ENCODE measurements at regions not wholly inside any gene's neighbourhood (a gene's known extent, or its start where the extent isn't known, plus 50 kb on each side); places are given as distances from the start of the nearest gene placed in this dataset.

DNA sequence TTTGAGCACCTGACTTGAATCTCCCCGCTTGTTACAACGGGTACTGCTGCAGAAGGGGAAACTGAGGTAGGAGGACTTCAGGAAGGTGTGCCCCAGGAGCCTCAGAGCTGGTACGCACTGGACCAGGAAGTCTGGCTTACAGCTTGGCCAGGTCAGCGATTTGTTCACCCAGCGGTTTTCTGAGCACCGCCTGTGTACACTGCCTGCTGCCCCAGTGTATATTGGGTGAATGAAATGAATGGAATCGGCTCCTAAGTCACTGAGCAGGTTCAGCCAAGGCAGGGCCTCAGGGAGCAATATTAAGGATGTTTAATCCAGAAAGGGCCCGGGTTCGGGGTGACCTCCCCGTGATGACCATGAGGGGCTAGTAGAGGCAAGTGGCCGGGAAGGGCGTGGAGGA is 164.0 kb upstream of the CIBAR2 start:
- ChIA-PET POLR2A (no interaction called here), CTCF (interaction anchor here (0.6 to 3.8 kb wide), 57 partner anchors 8 to 447 kb away, joined by 3 to 67 read pairs (median 7); partner anchors contain the start of gene GSE1)
- Histone ChIP-seq H3F3A (replicated peaks; ENCODE audit: insufficient read depth) (no peaks in the 10 kb centered on the region), H2AFZ (ENCODE audit: low read depth) (no peak overlapping the region), H3K4me3 (ENCODE audit: low read depth in 2 of 2, low read length in 1 of 2) (no peak overlapping the region), H3K9ac (no peak overlapping the region), H3K9me3 (no peaks in the 10 kb centered on the region), H3K9me2 (no peaks in the 10 kb centered on the region), H3K36me3 (replicated peaks in 1 of 2; ENCODE audit: control insufficient read depth in 1 of 2, insufficient read depth in 2 of 2, low read length in 1 of 2) (no peaks in the 10 kb centered on the region), H4K20me1 (ENCODE audit: insufficient read depth) (peaks cover 15% of the 10 kb centered on the region; the same call in 1 of the 2 replicates), H3K4me1 (ENCODE audit: control insufficient read depth in 1 of 2, insufficient read depth in 2 of 2, low read depth in 1 of 2, low read length in 1 of 2) (peaks cover 0 to 46% of the 10 kb centered on the region in 2 experiments; a peak in 2 of 4 replicates), H3K27me3 (ENCODE audit: insufficient read depth) (no peaks in the 10 kb centered on the region), H3K4me2 (no peak overlapping the region), H3K79me2 (ENCODE audit: insufficient read depth) (no peaks in the 10 kb centered on the region), H3K27ac (ENCODE audit: low read depth in 2 of 2, low read length in 1 of 2) (no peak overlapping the region)
- no peak for DNase-seq
- 82% methylated on average over 12 of the region's 12 CpGs for whole genome bisulfite sequencing (ENCODE audit: low lambda C conversion rate)
- no peak for TF ChIP-seq EZH2phosphoT487 (IDR thresholded peaks at IDR 0.05; ENCODE audit: borderline replicate concordance, low read depth)
- no peak for TF ChIP-seq RFX5 (IDR thresholded peaks at IDR 0.05; ENCODE audit: low read length)
- no peak for TF ChIP-seq MXI1 (IDR thresholded peaks at IDR 0.05; ENCODE audit: low read depth, low read length)
- TF ChIP-seq GABPA (IDR thresholded peaks at IDR 0.05; ENCODE audit: low read depth) = no peak
- TF ChIP-seq NRF1 (IDR thresholded peaks at IDR 0.05; ENCODE audit: low read depth, low read length) = no peak
- no peak for TF ChIP-seq RXRA (IDR thresholded peaks at IDR 0.05; ENCODE audit: borderline replicate concordance, low read depth)
- no peak for TF ChIP-seq TCF12 (IDR thresholded peaks at IDR 0.05)
- no peak for TF ChIP-seq EP300 (IDR thresholded peaks at IDR 0.05; ENCODE audit: borderline replicate concordance in 1 of 2, low read depth in 1 of 2, low read length in 1 of 2)
- TF ChIP-seq GATA2 (CRISPR knock-in tag; IDR thresholded peaks at IDR 0.05) = no peak
- TF ChIP-seq RCOR1 (IDR thresholded peaks at IDR 0.05; ENCODE audit: low read length) = no peak
- no peak for TF ChIP-seq POLR2AphosphoS5 (IDR thresholded peaks at IDR 0.05; ENCODE audit: low read depth, low read length)
- TF ChIP-seq, protein P1, sequence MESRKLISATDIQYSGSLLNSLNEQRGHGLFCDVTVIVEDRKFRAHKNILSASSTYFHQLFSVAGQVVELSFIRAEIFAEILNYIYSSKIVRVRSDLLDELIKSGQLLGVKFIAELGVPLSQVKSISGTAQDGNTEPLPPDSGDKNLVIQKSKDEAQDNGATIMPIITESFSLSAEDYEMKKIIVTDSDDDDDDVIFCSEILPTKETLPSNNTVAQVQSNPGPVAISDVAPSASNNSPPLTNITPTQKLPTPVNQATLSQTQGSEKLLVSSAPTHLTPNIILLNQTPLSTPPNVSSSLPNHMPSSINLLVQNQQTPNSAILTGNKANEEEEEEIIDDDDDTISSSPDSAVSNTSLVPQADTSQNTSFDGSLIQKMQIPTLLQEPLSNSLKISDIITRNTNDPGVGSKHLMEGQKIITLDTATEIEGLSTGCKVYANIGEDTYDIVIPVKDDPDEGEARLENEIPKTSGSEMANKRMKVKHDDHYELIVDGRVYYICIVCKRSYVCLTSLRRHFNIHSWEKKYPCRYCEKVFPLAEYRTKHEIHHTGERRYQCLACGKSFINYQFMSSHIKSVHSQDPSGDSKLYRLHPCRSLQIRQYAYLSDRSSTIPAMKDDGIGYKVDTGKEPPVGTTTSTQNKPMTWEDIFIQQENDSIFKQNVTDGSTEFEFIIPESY (IDR thresholded peaks at IDR 0.05; ENCODE audit: borderline replicate concordance, low read depth) = no peak
- no peak for TF ChIP-seq TEAD4 (IDR thresholded peaks at IDR 0.05; ENCODE audit: borderline replicate concordance, insufficient read depth)
- no peak for TF ChIP-seq SIN3A (IDR thresholded peaks at IDR 0.05; ENCODE audit: borderline replicate concordance, low read depth, low read length)
- TF ChIP-seq CHD2 (IDR thresholded peaks at IDR 0.05; ENCODE audit: low read length, partially characterized antibody) = no peak
- TF ChIP-seq, protein P2, sequence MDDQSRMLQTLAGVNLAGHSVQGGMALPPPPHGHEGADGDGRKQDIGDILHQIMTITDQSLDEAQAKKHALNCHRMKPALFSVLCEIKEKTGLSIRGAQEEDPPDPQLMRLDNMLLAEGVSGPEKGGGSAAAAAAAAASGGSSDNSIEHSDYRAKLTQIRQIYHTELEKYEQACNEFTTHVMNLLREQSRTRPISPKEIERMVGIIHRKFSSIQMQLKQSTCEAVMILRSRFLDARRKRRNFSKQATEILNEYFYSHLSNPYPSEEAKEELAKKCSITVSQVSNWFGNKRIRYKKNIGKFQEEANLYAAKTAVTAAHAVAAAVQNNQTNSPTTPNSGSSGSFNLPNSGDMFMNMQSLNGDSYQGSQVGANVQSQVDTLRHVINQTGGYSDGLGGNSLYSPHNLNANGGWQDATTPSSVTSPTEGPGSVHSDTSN (IDR thresholded peaks at IDR 0.05) = no peak

DNA sequence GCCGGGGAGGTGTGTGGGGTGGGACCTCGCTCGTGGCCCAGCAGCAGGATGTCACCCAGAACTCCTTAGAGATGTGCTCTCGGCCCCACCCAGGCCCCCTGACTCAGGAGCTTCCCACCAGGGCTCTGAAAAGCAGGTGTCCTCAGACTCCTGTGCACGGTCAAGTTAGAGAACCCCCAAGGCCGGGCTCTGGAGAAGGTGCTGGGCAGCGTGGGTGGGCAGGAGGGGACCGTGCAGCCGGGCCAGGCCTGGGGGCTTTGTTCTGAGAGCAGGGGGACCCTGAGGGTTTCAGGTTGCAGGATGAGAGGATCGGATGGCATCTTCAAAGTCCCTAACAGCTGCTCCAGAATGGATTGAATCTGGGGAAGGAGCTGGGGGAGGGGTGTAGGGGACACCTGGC is 164.4 kb upstream of the CIBAR2 start:
- H3K4me3 ChIP-seq (ENCODE audit: low read depth in 2 of 2, low read length in 1 of 2) = no peak overlapping the region
- no peak overlapping the region for H2AFZ ChIP-seq (ENCODE audit: low read depth)
- POLR2A ChIA-PET = no interaction called here
- no peaks in the 10 kb centered on the region for H3K9me3 ChIP-seq
- no peak overlapping the region for H3K4me2 ChIP-seq
- no peaks in the 10 kb centered on the region for H3K9me2 ChIP-seq
- peaks cover 0 to 45% of the 10 kb centered on the region in 2 experiments; a peak in 2 of 4 replicates for H3K4me1 ChIP-seq (ENCODE audit: control insufficient read depth in 1 of 2, insufficient read depth in 2 of 2, low read depth in 1 of 2, low read length in 1 of 2)
- WGBS (ENCODE audit: low lambda C conversion rate) = 92% methylated on average over 8 of the region's 10 CpGs
- no peak overlapping the region; a peak in 1 of 4 replicates for H3K27ac ChIP-seq (ENCODE audit: low read depth in 2 of 2, low read length in 1 of 2)
- no peaks in the 10 kb centered on the region for H3K36me3 ChIP-seq (replicated peaks in 1 of 2; ENCODE audit: control insufficient read depth in 1 of 2, insufficient read depth in 2 of 2, low read length in 1 of 2)
- H3K79me2 ChIP-seq (ENCODE audit: insufficient read depth) = no peaks in the 10 kb centered on the region
- no peak for DNase-seq
- no peaks in the 10 kb centered on the region for H3K27me3 ChIP-seq (ENCODE audit: insufficient read depth)
- CTCF ChIA-PET = interaction anchor here (1.0 to 3.8 kb wide), 26 partner anchors 10 to 340 kb away, joined by 3 to 67 read pairs (median 10); partner anchors contain the start of gene GSE1
- no peaks in the 10 kb centered on the region for H3F3A ChIP-seq (replicated peaks; ENCODE audit: insufficient read depth)
- peaks cover 15% of the 10 kb centered on the region; the same call in 1 of the 2 replicates for H4K20me1 ChIP-seq (ENCODE audit: insufficient read depth)
- H3K9ac ChIP-seq = no peak overlapping the region
- TF ChIP-seq FOSL2 (IDR thresholded peaks at IDR 0.05; ENCODE audit: borderline replicate concordance, low read depth) (no peak), MXI1 (IDR thresholded peaks at IDR 0.05; ENCODE audit: low read depth, low read length) (no peak), JUND (IDR thresholded peaks at IDR 0.05) (no peak), EP300 (IDR thresholded peaks at IDR 0.05; ENCODE audit: borderline replicate concordance in 1 of 2, low read depth in 1 of 2, low read length in 1 of 2) (no peak), RCOR1 (IDR thresholded peaks at IDR 0.05; ENCODE audit: low read length) (no peak), SIN3A (IDR thresholded peaks at IDR 0.05; ENCODE audit: borderline replicate concordance, low read depth, low read length) (no peak)
- TF ChIP-seq, protein P3, sequence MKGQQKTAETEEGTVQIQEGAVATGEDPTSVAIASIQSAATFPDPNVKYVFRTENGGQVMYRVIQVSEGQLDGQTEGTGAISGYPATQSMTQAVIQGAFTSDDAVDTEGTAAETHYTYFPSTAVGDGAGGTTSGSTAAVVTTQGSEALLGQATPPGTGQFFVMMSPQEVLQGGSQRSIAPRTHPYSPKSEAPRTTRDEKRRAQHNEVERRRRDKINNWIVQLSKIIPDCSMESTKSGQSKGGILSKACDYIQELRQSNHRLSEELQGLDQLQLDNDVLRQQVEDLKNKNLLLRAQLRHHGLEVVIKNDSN (IDR thresholded peaks at IDR 0.05; ENCODE audit: borderline replicate concordance, low read depth) = no peak
- TF ChIP-seq, protein P4, sequence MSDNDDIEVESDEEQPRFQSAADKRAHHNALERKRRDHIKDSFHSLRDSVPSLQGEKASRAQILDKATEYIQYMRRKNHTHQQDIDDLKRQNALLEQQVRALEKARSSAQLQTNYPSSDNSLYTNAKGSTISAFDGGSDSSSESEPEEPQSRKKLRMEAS (IDR thresholded peaks at IDR 0.05; ENCODE audit: low read depth) = no peak
- TF ChIP-seq, protein P5, sequence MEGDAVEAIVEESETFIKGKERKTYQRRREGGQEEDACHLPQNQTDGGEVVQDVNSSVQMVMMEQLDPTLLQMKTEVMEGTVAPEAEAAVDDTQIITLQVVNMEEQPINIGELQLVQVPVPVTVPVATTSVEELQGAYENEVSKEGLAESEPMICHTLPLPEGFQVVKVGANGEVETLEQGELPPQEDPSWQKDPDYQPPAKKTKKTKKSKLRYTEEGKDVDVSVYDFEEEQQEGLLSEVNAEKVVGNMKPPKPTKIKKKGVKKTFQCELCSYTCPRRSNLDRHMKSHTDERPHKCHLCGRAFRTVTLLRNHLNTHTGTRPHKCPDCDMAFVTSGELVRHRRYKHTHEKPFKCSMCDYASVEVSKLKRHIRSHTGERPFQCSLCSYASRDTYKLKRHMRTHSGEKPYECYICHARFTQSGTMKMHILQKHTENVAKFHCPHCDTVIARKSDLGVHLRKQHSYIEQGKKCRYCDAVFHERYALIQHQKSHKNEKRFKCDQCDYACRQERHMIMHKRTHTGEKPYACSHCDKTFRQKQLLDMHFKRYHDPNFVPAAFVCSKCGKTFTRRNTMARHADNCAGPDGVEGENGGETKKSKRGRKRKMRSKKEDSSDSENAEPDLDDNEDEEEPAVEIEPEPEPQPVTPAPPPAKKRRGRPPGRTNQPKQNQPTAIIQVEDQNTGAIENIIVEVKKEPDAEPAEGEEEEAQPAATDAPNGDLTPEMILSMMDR (IDR thresholded peaks at IDR 0.05) = no peak
